ENCODE measurements at regions not wholly inside any gene's neighbourhood (a gene's known extent, or its start where the extent isn't known, plus 50 kb on each side); places are given as distances from the start of the nearest gene placed in this dataset.

DNA sequence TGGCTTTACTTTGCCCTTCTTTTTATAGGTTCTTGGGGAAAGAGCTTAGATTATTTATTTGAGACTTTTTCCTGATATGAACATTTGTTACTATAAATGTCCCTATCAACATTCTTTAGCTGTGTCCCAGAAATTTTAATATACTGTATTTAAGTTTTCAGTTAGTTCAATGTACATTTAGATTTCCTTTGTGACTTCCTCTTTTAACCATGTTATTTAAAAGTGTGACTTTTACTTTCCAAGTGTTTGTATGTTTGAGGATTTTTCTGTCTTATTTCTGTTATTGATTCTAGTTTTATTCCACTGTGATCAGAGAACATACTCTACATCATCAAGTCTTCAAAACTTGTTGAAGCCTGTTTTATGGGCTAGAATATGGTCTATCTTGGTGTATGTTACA is 72.7 kb upstream of the SPRY2 start:
- Histone ChIP-seq H3K9me3 (no peaks in the 10 kb centered on the region), H3K27ac (no peak overlapping the region), H3K4me3 (no peak overlapping the region), H3K36me3 (no peaks in the 10 kb centered on the region), H3K4me1 (no peaks in the 10 kb centered on the region), H3K27me3 (no peaks in the 10 kb centered on the region)
- no peak for DNase-seq
- TF ChIP-seq, protein P1, sequence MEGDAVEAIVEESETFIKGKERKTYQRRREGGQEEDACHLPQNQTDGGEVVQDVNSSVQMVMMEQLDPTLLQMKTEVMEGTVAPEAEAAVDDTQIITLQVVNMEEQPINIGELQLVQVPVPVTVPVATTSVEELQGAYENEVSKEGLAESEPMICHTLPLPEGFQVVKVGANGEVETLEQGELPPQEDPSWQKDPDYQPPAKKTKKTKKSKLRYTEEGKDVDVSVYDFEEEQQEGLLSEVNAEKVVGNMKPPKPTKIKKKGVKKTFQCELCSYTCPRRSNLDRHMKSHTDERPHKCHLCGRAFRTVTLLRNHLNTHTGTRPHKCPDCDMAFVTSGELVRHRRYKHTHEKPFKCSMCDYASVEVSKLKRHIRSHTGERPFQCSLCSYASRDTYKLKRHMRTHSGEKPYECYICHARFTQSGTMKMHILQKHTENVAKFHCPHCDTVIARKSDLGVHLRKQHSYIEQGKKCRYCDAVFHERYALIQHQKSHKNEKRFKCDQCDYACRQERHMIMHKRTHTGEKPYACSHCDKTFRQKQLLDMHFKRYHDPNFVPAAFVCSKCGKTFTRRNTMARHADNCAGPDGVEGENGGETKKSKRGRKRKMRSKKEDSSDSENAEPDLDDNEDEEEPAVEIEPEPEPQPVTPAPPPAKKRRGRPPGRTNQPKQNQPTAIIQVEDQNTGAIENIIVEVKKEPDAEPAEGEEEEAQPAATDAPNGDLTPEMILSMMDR (IDR thresholded peaks at IDR 0.05), result no peak
- TF ChIP-seq EP300 (IDR thresholded peaks at IDR 0.05) (no peak), POLR2AphosphoS5 (IDR thresholded peaks at IDR 0.05) (no peak), POLR2A (IDR thresholded peaks at IDR 0.05) (no peak)
- intact Hi-C loops (cut with DNase I), result no loop called here

DNA sequence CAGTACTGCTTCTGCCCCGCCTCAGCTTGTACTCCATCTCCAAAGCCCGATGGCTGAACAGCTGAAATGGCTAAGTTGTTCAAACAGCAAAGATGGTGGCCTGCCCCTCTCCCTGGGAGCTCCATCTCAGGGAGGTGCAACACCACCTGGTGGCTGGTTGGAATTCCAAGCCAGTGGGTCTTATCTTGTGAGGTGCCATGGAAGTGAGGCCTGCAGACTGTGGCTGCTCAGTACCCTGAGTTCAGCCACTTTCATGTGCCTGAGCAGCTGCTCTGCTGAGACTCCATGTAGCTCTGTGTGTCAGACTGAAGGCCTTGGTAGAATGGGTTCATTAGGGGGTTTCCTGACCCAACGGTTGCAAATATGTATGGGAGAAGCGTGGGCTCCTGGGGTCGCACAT is 67.3 kb upstream of the SPRY2 start:
- WGBS, 2 donors, result 90 to 93% methylated on average over 5 of the region's 5 CpGs
- Histone ChIP-seq H3K27ac (no peak overlapping the region), H3K9me3 (no peaks in the 10 kb centered on the region), H3K36me3 (no peaks in the 10 kb centered on the region), H3K27me3 (no peaks in the 10 kb centered on the region), H3K4me3 (no peak overlapping the region), H3K4me1 (no peaks in the 10 kb centered on the region)
- no peak for TF ChIP-seq POLR2AphosphoS5 (IDR thresholded peaks at IDR 0.05)
- TF ChIP-seq EP300 (IDR thresholded peaks at IDR 0.05), result no peak
- TF ChIP-seq POLR2A (IDR thresholded peaks at IDR 0.05), result no peak
- TF ChIP-seq, protein P1 (IDR thresholded peaks at IDR 0.05), result no peak
- intact Hi-C loops (cut with DNase I), result no loop called here
- no peak for DNase-seq

DNA sequence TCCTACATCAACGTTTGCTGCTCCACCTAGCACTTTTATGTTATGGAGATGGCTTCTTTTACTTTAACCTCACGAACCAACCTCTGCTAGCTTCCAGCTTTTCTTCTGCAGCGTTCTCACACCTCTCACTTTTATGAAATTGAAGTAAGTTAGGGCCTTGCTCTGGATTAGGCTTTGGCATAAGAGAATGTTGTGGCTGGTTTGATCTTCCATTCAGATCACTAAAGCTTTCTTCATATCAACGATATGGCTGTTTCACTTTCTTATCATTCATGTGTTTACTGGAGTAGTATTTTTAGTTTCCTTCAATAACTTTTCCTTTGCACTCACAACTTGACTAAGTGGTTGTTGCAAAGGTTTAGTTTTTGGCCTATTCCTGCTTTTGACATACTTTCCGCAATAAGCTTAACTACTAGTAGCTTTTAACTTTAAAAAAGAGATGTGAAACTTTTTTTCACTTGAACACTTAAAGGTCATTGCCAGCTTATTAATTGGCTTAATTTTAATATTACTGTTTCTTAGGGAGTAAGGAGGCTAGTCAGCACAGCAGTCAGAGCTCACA is 60.0 kb upstream of the SPRY2 start:
- no peaks in the 10 kb centered on the region for H3K27me3 ChIP-seq
- H3K9me3 ChIP-seq, result no peaks in the 10 kb centered on the region
- no peaks in the 10 kb centered on the region for H3K36me3 ChIP-seq
- TF ChIP-seq EP300 (IDR thresholded peaks at IDR 0.05), result no peak
- no peak for TF ChIP-seq POLR2A (IDR thresholded peaks at IDR 0.05)
- TF ChIP-seq POLR2AphosphoS5 (IDR thresholded peaks at IDR 0.05), result no peak
- TF ChIP-seq, protein P1 (IDR thresholded peaks at IDR 0.05), result no peak
- WGBS, 2 donors, result 47% methylated on average over 5 of the region's 5 CpGs
- H3K4me3 ChIP-seq, result no peak overlapping the region
- no peaks in the 10 kb centered on the region for H3K4me1 ChIP-seq
- DNase-seq, result no peak
- intact Hi-C loops (cut with DNase I), result no loop called here
- H3K27ac ChIP-seq, result no peak overlapping the region

DNA sequence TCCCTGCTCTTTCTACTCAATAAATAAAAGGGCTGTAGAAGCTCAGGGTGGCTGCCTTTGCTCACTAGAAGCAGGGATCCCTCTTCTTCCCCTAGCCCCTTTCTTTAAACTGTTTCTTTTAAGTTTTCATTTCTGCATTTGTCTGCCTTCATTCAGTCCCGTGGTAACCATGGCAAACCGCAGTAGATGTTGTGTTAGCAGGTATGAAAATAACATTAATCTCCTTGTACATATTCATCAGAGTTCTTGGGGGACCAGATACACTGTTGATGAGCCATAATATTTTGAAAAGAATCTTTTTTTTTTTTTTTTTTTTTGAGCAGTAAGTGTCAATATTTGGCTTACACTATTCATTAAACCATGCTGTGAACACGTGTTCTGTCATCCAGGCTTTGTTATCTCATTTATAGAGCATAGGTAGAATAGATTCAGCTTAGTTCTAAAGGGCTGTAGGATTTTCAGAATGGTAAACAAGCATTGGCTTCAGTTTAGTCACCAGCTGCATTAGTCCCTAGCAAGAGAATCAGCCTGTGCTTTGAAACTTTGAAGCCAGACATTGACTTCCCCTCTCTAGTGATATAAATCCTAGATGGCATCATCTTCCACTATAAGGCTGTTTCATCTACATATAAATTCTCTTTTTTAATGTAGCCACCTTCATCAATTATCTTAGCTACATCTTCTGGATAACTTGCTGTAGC is 59.4 kb upstream of the SPRY2 start:
- DNase-seq, result no peak
- Histone ChIP-seq H3K9me3 (no peaks in the 10 kb centered on the region), H3K27ac (no peak overlapping the region), H3K4me3 (no peak overlapping the region), H3K27me3 (no peaks in the 10 kb centered on the region), H3K36me3 (no peaks in the 10 kb centered on the region), H3K4me1 (no peaks in the 10 kb centered on the region)
- WGBS, 2 donors, result 18 to 32% methylated on average over 3 of the region's 3 CpGs
- intact Hi-C loops (cut with DNase I), result no loop called here
- TF ChIP-seq POLR2A (IDR thresholded peaks at IDR 0.05) (no peak), POLR2AphosphoS5 (IDR thresholded peaks at IDR 0.05) (no peak), EP300 (IDR thresholded peaks at IDR 0.05) (no peak)
- TF ChIP-seq, protein P1 (IDR thresholded peaks at IDR 0.05), result no peak

Measured in sigmoid colon (tissue), 6 donors.